ENCODE measurements at regions not wholly inside any gene's neighbourhood (a gene's known extent, or its start where the extent isn't known, plus 50 kb on each side); places are given as distances from the start of the nearest gene placed in this dataset.

DNA sequence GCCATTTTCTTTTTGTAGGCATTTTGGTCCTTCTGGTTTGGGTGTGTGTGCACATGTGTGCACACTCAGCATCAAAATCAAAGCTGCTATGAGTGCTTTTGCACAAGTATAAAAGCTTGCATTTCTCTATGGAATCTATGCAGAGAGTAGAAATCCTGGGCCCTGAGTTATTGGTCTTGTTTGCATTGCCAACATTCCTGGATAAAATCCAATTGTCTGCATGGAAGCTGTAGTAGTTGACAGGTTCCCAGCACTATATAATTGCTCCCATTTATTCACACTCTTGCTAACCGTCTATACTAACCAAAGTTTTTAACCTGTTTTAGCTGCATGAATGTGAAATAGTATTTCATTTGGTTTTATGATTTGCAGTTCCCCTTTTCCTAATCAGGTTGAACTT, 277.0 kb downstream of the FOXA2 start:
- TF ChIP-seq ZNF449 (CRISPR knock-in tag; IDR thresholded peaks at IDR 0.05) (no peak), FOXA1 (IDR thresholded peaks at IDR 0.05; ENCODE audit: borderline replicate concordance) (no peak), TCF15 (CRISPR knock-in tag; IDR thresholded peaks at IDR 0.05) (no peak)

Measured in K562 (cell line).